ENCODE measurements at regions not wholly inside any gene's neighbourhood (a gene's known extent, or its start where the extent isn't known, plus 50 kb on each side); places are given as distances from the start of the nearest gene placed in this dataset.
A peak's percentile ranks its signal among the peaks of the same experiment; 100 is the strongest.

DNA sequence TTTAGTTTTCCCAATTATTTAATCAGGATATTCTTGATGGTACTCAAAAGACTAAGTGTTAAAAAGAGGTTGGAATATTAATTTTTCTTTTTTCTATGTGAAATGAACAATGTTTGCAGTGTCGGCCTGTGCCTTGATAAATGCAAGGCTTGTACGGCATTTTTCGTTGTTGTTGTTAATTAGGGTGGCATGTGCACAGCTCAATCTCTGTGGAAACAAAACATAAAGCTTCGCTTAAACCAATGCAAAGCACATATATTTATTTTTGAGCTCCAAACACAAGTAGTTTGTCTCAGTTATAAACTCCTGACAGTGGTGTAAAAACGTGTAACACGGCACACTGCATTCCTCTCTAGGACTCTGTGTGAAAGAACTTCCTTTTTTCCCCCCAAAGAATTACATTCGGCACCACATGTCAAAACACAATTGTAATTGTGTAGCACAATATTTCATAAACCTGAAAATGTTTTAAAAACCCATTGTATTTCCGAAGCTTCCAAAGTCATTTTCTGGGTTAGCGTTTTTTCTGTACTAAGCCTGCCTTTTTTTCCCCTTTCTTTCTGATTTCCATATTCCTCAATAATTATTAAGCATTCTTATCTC is 498.0 kb downstream of the VRK1 start:
- Histone ChIP-seq H3K4me1 (no peaks in the 10 kb centered on the region), H3K27ac (no peak overlapping the region), H3K4me3 (no peak overlapping the region), H3K36me3 (no peaks in the 10 kb centered on the region), H3K27me3 (no peaks in the 10 kb centered on the region; the same call in 1 of the 2 replicates), H3K9me3 (replicated peaks) (no peaks in the 10 kb centered on the region)
- no peak for DNase-seq

DNA sequence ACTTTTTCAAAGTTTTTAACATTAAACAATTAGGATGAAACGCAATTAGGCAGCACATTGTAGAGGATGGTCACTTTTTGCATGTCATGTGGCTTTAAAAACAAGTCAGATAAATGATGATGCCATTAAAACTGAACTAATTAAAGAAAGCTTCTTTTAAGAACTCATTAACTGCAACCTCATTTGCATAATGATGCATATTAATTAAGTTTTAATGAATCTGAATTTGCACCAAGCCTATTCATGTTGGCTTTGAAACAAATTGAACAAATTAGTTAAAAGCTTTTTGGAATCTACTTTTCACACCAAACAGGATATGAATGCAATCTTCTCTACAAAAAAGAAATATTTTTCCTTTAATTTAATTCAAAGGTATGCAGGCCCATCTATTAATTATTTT is 499.0 kb downstream of the VRK1 start:
- no peak for DNase-seq
- Histone ChIP-seq H3K9me3 (replicated peaks) (no peaks in the 10 kb centered on the region), H3K27me3 (no peaks in the 10 kb centered on the region; the same call in 1 of the 2 replicates), H3K4me1 (no peaks in the 10 kb centered on the region), H3K4me3 (no peak overlapping the region), H3K36me3 (no peaks in the 10 kb centered on the region), H3K27ac (no peak overlapping the region)

DNA sequence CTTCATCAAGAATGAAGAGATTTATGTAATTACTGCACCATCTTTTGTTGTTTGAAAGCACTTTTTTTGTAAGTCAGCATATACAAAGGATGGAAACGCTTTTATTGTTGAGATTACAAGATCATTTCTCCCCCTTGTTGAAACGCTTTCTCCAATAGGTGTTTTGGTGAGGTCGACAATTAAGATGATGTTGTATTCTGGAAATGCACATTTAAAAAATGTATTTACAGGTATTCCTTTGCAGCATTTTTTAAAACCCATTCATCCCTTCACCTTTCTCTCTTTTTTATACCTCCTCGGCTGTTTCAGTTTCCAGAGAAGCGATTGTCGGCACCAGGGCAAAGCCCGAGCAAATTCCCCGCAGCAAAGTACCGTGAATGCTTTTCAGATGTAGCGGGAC is 499.9 kb downstream of the VRK1 start:
- Histone ChIP-seq H3K27me3 (no peaks in the 10 kb centered on the region; the same call in 1 of the 2 replicates), H3K27ac (no peak overlapping the region), H3K36me3 (no peaks in the 10 kb centered on the region), H3K4me3 (no peak overlapping the region), H3K9me3 (replicated peaks) (no peaks in the 10 kb centered on the region), H3K4me1 (no peaks in the 10 kb centered on the region)
- no peak for DNase-seq

DNA sequence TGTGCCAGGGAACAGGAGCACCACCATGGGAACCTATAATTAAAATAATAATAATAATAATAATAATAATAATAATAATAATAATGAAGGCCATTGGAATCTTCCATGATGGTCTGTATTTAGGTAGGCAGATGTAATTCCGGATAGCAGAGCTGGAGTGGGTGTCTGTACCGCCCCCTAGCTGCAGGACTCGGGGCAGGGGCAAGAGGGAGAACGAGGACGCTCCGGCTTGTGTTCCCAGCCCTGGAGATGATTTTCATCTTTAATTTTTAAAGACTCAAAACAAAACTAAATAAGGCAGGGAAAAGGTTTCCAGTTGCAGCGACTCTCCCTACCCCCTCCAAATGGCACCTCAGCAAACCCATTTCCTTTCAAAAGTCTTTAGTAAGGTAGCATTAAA is 501.1 kb downstream of the VRK1 start:
- Histone ChIP-seq H3K36me3 (no peaks in the 10 kb centered on the region), H3K4me1 (no peaks in the 10 kb centered on the region), H3K27me3 (no peaks in the 10 kb centered on the region; the same call in 1 of the 2 replicates), H3K27ac (no peak overlapping the region), H3K9me3 (replicated peaks) (no peaks in the 10 kb centered on the region), H3K4me3 (no peak overlapping the region)
- DNase-seq = peak in 1 of 2 experiments; percentile 9

DNA sequence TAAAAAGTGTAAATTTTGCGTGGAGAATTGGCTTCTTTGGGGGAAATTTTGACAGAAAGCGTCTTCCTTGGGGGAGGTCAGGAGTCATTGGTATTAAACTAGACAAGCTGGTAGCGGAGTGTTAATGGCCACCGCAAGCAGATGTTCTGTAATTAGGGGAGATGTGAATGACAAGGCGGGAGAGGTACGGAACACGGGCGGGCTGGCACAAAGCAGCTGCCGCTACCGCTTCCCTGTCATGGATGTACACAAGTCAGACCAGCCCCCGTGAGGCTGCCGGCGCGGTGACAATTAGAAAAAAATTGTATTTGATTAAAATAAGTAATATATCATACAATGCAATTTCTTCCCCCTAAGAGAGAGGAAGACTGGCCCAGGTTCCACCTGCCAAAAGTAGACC is 501.6 kb downstream of the VRK1 start:
- no peaks in the 10 kb centered on the region for H3K9me3 ChIP-seq (replicated peaks)
- H3K36me3 ChIP-seq = no peaks in the 10 kb centered on the region
- H3K27me3 ChIP-seq = no peaks in the 10 kb centered on the region; the same call in 1 of the 2 replicates
- H3K4me3 ChIP-seq = no peak overlapping the region
- no peak overlapping the region for H3K27ac ChIP-seq
- H3K4me1 ChIP-seq = no peaks in the 10 kb centered on the region
- DNase-seq = no peak

DNA sequence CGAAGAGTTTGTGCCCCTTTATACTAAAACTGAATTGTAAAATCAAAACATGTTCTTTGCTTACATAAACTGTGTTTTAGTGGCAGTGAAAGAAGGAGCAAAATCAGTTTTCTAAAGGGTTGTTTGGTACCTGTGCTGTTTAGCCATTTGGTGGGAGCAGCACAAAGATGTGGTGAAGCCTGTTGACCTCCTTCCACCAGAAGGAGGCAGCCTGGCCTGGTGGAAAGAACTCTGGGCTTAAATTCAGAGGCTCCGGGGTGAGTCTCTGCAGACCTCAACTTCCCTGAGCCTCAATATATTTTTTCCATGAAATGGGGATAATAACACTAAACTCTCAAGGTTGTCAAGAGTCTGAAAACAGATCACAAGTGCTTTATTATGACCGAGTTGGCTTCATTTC is 502.5 kb downstream of the VRK1 start:
- H3K36me3 ChIP-seq = no peaks in the 10 kb centered on the region
- H3K4me3 ChIP-seq = no peak overlapping the region
- DNase-seq = no peak

DNA sequence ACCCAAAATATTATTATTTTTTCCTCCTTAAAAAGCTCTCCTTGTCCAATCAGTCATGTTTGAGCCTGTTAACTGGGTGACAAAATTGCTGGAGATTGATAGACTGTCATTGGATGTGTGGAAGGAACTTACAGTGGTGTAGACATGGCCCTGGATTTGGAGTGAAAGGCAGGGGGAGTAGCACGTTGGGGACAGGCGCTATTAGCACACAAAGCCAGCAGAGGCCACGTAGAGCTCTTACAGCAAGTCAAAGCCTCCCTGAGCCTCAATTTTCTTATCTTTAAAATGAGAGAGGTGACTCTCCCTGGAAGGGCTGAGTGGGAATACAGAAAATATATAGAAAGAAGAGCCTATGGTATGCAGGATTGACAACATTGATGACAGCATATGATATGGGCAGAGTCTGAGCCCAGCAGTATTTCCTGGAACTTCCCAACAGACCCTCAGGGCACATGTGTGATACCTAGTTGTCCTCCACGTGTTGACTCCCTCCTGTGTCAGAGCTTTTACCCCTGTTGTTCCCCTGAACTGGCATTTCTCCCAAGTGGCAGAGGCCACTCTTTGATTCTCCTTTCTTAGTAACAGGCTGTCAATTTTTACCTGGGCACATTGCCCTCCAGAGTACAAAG is 504.9 kb downstream of the VRK1 start:
- Histone ChIP-seq H3K36me3 (no peaks in the 10 kb centered on the region), H3K27ac (no peak overlapping the region), H3K4me1 (no peaks in the 10 kb centered on the region), H3K9me3 (replicated peaks) (no peaks in the 10 kb centered on the region), H3K27me3 (no peaks in the 10 kb centered on the region), H3K4me3 (no peak overlapping the region)
- no peak for DNase-seq

More for the DNA sequence above, 502.5 kb downstream of the VRK1 start:
- Histone ChIP-seq H3K4me1 (no peaks in the 10 kb centered on the region), H3K27ac (no peak overlapping the region), H3K27me3 (no peaks in the 10 kb centered on the region; the same call in 1 of the 2 replicates), H3K9me3 (replicated peaks) (no peaks in the 10 kb centered on the region)

DNA sequence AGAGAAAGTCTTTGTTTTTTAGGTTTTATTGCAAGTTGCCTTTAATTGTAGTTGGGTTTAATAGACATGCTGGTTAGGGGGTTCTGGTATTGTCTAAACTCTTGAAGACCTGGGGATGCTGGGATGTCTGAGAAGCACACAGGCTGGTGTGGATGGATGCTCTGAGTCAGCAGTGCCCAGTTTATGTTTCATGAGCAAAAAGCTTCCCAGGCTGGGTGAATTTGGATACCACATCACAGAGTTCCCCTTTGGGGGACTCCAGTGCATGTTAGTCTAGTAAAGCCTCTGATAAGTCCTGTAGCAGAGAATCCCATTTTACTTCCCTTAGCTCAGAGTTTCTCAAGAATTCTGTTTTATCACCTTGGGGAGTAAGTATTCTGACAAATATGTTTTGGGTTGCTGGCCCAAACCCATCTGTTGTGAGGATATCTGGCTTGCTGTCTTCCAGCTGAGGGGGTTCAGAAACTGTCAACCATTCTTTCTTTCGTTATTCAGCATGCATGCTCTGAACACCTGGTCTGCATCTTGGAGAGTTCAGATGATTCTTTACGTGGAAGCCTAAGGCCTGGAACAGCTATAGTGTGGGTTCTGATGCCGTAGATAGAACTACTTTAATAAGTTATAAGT is 509.1 kb downstream of the VRK1 start:
- Histone ChIP-seq H3K27me3 (no peaks in the 10 kb centered on the region), H3K27ac (no peak overlapping the region), H3K36me3 (no peaks in the 10 kb centered on the region), H3K9me3 (replicated peaks) (no peaks in the 10 kb centered on the region), H3K4me1 (no peaks in the 10 kb centered on the region), H3K4me3 (no peak overlapping the region)
- DNase-seq = no peak

DNA sequence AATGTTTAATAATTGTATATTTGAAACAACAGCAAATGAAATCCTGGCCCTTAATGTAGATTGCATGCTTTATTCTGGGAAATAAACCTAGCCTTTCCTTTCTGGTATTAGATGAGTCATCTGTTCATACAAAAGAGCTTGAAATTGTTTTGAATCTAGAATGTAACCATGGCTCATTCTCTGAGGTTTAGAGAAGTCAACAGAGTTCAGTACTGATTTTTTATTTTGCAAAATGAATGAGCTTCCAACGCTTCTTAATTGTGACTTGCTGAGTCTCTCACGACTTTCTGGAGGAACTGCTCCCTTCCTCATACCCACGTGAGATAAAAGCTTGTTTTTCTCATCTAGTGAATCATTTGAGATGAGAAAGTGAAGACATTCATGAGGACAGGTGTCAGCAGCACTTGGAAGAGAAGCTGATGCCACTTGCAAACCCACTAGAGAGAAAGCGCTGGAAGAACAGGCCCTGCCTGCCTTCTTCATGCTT is 509.6 kb downstream of the VRK1 start:
- Histone ChIP-seq H3K27ac (no peak overlapping the region), H3K9me3 (replicated peaks) (no peaks in the 10 kb centered on the region), H3K27me3 (no peaks in the 10 kb centered on the region), H3K36me3 (no peaks in the 10 kb centered on the region), H3K4me1 (no peaks in the 10 kb centered on the region), H3K4me3 (no peak overlapping the region)
- DNase-seq = no peak

DNA sequence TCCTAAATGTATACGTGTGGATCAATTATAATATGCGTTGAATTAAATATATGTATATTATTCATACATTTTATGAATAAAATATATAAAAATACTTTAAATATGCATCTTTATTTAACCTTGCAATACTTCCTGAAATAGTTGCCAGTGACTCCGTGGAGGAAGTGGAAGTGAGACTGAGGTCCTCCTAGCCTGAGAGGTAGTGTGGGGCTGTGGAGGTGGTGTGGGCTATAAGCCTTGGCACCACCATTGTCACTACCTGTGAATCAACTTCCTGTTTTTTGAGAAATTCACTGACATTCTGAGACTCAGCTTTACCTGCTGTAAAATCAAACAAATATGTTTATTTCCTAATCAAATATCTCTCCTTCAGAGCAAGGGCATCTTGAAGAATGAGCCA is 514.2 kb downstream of the VRK1 start:
- no peaks in the 10 kb centered on the region for H3K27me3 ChIP-seq
- H3K27ac ChIP-seq = no peak overlapping the region
- no peaks in the 10 kb centered on the region for H3K4me1 ChIP-seq
- no peaks in the 10 kb centered on the region for H3K36me3 ChIP-seq
- DNase-seq = no peak
- no peaks in the 10 kb centered on the region for H3K9me3 ChIP-seq (replicated peaks)
- no peak overlapping the region for H3K4me3 ChIP-seq

DNA sequence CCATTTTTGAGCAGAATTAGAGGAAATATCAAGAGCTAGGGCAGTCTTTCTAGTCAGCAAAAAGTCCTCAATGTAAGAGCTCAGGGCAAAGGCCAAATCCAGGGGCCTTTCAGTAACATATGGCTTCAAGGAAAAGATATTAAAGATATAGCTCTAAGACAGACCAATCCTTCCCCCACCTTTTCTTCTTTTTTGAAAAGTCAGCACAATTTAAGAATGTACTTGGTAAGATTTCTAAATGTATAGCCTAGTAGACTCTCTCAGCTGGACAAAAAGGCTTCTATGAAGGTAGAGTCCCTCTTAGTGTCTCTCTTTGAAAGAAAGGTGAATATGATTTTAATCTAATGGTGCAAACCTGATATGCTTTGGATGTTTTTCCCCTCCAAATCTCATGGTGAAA is 515.7 kb downstream of the VRK1 start:
- Histone ChIP-seq H3K4me1 (no peaks in the 10 kb centered on the region), H3K27me3 (no peaks in the 10 kb centered on the region), H3K27ac (no peak overlapping the region), H3K4me3 (no peak overlapping the region), H3K36me3 (no peaks in the 10 kb centered on the region), H3K9me3 (replicated peaks) (no peaks in the 10 kb centered on the region)
- DNase-seq = no peak

DNA sequence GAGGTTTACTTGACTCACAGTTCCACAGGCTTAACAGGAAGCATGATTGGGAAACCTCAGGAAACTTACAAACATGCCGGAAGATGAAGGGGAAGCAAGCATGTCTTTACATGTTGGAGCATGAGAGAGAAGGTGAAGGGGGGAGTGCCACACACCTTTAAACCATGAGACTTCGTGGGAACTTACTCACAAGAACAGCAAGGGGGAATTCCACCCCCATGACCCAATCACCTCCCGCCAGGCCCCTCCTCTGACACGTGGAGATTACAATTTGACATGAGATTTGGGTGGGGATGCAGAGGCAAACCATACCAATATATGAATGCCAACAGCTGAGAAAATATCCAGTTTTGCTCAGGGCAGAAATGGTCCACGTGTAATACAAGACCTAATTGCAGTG is 518.6 kb downstream of the VRK1 start:
- no peaks in the 10 kb centered on the region for H3K27me3 ChIP-seq
- H3K4me3 ChIP-seq = no peak overlapping the region
- H3K36me3 ChIP-seq = no peaks in the 10 kb centered on the region
- DNase-seq = no peak
- H3K4me1 ChIP-seq = no peaks in the 10 kb centered on the region
- no peak overlapping the region for H3K27ac ChIP-seq
- no peaks in the 10 kb centered on the region for H3K9me3 ChIP-seq (replicated peaks)

DNA sequence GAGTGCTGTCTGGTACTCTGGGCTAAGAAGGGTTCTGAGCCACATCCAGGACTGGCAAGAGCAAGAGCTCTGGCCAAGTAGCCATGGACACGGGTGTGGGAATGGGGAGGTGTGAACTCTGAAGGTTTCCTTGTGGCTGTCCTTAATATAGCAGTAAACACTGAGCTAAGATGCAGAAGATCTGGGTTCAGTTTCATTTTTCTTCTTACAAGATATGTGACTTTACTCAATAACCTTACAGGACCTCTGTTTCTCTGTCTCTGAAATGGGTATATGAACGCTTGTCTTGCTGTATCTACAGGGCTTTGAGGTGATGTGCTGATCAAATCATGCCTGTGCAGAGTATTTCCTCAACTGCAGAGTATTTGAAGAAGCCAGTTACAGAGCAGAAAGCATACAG is 521.2 kb downstream of the VRK1 start:
- Histone ChIP-seq H3K4me3 (no peak overlapping the region), H3K27ac (no peak overlapping the region), H3K27me3 (no peaks in the 10 kb centered on the region), H3K9me3 (replicated peaks) (no peaks in the 10 kb centered on the region), H3K36me3 (no peaks in the 10 kb centered on the region), H3K4me1 (no peaks in the 10 kb centered on the region)
- DNase-seq = no peak

DNA sequence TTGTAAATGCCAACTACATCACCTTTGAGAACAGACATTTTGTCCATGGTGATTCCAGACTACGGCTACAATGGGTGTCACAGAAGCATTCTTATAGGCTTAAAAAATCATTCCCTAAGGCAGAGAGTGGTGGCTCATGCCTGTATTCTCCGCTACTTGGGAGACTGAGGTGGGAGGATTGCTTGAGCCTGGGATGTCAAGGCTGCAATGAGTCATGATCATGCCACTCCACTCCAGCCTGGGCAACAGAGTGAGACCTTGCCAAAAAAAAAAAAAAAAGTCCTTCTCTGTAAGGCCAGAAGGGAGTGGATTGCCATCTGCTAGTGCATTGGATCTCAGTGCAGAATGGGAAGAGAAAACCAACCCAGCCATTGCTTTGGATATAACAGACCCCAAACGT is 522.5 kb downstream of the VRK1 start:
- Histone ChIP-seq H3K4me3 (no peak overlapping the region), H3K27ac (no peak overlapping the region), H3K4me1 (no peaks in the 10 kb centered on the region), H3K9me3 (replicated peaks) (no peaks in the 10 kb centered on the region), H3K36me3 (no peaks in the 10 kb centered on the region), H3K27me3 (no peaks in the 10 kb centered on the region)
- DNase-seq = no peak

DNA sequence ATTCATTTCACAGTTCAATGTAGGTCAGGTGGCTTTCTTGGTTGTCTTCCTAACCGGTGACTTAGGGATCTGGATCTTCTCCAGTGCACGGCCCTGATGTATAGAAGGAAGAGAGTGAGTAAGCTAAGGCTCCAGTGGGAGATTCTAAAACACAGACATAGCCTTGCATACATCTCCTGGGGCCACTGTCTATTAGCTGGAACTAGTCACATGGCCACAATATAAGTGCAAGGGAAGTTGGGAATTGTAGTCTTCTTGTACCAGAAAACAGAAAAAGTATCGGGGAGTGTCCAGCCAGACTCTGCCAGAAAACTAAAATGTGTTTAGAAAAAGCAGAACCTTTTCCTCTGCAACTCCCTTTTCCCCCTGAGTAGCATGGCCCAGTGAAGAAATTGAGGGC is 531.6 kb downstream of the VRK1 start:
- DNase-seq = no peak
- no peak overlapping the region for H3K4me3 ChIP-seq
- no peaks in the 10 kb centered on the region for H3K9me3 ChIP-seq (replicated peaks)
- no peaks in the 10 kb centered on the region for H3K4me1 ChIP-seq
- H3K27ac ChIP-seq = no peak overlapping the region
- no peaks in the 10 kb centered on the region for H3K36me3 ChIP-seq
- H3K27me3 ChIP-seq = no peaks in the 10 kb centered on the region
